COLO829 (cell line): ENCODE measurements at regions not wholly inside any gene's neighbourhood (a gene's known extent, or its start where the extent isn't known, plus 50 kb on each side); places are given as distances from the start of the nearest gene placed in this dataset.

Experiments used
- DNase-seq: peaks from one replicate; pipeline ENCODE4 v3.0.0; 2012; ENCODE audit warnings: low spot score

DNA sequence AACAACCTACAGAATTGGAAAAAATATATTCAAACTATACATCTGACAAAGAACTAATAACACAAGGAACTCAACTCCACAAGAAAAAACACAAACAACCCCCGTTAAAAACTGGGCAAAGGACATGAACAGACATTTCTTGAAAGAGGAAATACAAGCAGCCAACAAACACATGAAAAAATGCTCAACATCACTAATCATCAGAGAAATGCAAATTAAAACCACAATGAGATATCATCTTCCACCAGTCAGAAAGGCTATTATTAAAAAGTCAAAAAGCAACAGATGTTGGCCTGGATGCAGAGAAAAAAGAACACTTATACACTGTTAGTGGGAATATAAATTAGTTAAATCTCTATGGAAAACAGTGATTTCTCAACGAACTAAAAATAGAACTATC, 82.6 kb upstream of the CCDC91 start:
- DNase-seq: no peak

DNA sequence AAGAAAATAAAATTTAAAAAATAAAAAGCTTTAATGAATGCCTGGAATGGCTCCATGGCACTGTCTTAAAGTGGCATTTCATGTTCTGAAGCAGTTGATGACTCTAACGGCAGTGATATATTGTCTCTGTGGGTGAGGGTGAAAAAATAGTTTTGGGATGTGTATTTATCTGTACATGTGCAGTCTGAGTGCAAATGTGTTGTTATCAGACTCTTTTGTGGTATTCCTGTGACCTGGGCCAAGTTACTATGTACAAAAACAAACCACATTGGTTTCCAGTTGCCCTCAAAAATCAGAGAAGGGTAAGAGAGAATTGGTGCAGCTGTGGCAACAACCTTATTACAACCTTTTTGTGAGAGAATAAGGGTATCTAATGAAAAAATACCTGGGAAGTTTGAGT, 81.7 kb upstream of the CCDC91 start:
- no peak for DNase-seq

DNA sequence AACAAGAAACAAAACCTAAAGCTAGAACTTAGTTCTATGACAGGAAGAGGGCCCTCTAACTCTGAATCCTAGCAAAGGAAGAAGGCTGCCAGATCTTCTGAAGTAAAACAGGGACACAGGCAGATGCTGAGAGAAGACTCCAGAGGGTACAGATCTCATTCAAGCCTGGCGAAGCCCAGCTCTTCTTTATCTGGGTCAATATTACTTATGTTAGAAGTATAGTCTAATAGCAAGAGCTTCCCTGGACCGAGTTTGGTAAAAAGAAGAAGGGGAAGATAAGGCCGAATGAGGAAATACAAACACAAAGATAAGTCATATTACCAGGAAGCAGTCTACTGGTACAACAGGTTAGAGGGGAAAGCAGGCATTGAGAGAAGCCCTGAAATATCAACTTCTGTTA, 79.9 kb upstream of the CCDC91 start:
- no peak for DNase-seq

DNA sequence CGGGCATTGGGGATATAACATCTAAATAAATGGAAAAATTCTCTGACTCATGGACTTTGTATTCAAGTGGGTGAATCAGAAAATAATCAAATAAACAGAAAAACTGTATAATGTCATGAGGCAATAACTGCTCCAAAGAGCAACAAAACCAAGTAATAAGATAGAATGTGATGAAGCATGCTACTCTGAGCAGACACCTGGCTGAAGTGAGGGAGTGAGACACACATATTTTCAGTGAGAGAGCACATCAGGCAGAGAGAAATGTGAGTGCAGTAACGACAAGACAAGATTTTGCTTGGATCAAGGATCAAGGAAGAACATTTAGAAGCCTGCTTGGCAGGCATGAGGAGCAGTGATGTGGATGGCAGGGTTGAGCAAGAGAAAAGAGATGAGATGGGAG, 75.8 kb upstream of the CCDC91 start:
- no peak for DNase-seq

DNA sequence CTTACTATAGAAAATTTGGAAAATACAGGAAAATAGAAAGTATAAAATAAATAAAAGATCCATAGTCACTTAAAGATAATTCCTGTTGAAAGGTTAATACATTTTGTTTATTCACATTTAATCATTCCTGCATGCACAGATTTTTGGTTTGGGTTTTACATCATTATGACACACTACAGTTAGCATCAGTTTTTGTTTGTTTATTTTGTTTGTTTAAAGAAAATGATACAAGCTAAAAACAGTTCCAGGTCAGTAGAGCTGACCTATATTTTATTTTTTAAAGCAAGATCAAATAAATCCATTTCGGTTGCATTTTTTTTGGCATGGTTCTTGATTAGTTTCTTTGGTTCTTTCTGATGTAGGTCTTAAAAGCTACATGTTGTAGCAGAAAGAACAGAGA, 68.8 kb upstream of the CCDC91 start:
- no peak for DNase-seq

DNA sequence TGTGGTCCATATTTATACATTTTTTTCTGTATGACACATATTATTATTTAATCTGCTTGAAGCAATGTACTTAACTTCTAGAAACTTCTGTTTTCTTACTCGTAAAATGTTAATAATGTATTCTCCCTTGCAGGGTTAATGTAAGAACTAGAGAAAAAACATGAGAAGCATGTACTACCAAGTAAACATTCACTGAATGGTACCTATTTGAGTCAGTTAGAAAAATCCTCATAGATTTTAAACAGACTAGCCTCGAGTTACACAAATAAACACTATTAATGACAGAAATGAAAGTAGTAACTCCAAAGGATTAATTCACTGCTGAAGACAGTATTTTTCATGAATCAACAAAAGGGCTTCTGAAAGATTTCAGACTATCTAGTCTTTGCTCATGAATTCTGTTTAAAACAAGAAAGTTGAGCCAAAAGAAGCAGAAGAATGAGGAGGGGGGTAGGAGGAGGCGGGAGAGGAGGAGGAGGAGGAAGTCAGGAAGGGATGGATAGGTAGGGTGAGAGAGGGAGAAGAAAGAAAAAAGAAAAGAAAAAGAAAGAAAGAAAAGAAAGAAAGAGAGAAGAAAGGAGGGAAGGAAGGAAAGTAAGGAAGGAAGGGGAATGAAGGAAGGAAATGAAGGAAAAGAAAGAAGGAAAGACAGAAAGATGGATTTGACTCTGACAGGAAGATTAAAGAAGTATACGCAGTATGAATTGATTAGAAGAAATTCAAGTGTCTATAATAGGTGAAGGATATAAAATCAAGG, 68.2 kb upstream of the CCDC91 start:
- DNase-seq: no peak

DNA sequence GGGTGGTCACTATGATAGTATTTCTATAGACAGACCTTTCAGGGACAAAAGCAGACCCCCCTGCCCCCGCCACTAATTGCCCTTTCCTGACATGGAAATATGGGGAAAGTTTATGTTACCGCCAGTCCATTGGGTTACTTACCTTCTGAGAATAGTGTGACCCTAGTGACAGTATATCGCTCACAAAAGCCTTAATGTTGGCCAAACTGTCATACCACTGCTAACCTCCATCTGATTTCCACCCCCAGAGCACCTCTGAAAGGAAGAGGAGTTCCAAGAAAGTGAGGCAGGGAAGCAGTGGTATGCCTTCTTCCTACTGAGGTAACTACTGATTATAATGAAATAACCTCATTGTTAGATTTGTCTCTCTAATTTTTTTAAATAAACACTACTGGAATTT, 67.5 kb upstream of the CCDC91 start:
- DNase-seq: no peak

DNA sequence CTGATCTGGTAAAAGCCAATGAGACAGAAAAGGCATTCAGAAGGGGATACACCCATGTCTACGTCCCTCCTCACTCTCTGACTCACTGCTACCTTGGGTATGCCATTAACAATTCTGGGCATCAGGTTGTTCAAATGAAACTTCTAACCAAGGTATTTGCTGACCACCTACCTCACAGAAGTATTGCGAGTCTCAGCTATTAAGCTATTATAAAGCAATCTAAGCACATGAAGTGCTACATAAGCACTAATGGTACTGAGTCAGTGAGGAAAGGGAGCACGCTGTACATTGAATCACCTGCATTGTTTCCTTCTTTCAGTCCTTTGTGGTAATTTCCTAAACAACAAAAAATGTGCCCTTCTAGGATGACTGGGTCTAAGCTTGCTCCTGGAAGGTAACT, 62.8 kb upstream of the CCDC91 start:
- no peak for DNase-seq

DNA sequence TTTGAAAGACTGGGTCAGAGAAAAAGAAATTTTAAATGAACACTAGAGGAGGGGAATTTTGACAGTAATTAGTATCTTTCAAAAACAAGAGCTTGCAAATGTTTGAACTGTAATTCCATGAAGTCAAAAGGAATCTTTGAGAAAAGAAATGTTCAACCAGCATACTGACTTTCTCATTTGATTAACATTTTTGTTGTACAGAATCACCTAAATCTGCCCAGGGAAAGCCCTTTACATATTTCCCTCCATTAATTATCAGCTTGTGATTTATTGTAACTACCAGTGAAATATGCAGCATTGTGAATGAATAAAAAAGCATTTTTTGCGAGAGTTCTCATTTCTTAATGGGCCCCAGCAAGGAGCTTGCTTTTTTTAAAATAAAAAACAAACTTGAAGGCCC, 61.2 kb upstream of the CCDC91 start:
- no peak for DNase-seq

DNA sequence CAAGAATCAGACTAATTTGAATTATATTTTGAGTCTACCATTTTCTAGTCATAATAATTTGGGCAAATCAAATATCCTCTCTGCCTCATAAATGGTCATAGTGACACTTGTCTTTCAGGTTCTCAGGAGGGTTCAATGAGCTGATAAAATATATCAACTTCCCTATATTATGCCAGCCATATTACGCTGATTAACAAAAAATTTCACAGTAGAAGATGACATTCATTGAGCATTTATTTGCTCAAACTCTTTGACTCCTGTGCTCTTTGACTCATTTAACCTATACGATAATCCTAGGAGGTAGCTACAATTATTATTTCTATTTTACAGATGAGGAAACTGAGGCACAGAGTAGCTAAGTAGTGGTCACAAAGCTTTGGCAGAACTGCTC, 60.0 kb upstream of the CCDC91 start:
- no peak for DNase-seq

DNA sequence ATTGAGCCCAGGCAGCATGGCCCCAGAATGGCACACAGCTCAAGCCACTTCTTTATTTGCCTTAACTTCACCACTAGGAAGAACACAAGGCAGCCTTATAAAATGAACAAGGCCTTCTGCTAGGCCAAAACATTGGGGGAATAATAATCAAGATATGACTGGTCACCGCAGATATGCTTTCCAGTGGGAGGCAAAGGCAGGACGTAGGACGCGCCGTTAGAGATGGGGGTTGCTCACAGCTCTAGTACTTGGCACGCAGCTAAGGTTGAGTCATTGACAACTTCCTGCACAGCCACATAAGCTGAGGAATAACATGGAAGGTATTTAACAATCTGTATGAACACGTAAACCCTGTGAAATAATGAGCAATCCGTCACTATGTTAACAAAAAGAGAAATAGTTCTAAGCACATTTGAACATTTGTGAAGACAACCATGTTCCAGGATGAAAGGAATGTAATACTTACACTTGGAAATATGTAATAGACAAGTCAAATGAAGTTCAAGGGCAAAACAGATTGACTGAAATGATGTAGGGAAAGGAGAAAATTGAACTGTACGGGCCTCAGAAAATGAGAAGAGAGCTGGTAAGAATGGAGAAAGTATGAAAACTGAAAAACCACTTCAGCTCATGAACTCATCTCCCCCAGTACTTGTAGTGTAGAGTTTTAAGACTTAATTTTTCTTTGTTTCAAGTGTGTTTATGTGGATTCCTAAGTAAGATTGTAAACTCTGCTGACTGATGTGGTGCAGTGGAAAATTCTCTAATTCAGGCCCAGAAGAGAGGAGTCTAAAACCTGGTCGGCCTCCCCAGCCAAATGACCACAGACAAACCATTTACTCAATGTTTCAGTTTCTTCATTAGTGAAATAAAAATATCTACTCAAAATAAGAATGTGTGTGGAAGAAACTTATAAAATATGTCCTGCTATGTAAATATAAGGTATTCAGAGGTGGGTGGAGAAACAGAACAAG, 59.3 kb upstream of the CCDC91 start:
- peak; percentile 3 for DNase-seq

DNA sequence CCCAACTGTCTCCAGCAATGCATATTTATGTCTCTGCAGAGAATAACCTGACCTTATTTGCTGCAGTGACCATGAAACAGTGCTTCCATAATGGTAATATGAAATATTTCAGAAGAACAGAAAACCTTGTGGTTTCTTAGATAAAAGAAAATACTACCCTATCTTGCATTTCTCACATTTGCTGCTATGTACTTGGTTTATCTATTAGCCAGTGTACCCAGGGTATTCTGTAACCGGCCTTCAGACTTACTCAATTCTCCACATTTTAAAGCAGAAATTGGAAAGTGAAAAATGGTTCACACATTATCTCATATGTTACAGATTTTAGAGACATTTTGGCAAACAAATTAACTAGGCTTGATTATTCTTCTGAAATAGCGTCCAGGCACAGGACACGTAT, 57.9 kb upstream of the CCDC91 start:
- DNase-seq: no peak

DNA sequence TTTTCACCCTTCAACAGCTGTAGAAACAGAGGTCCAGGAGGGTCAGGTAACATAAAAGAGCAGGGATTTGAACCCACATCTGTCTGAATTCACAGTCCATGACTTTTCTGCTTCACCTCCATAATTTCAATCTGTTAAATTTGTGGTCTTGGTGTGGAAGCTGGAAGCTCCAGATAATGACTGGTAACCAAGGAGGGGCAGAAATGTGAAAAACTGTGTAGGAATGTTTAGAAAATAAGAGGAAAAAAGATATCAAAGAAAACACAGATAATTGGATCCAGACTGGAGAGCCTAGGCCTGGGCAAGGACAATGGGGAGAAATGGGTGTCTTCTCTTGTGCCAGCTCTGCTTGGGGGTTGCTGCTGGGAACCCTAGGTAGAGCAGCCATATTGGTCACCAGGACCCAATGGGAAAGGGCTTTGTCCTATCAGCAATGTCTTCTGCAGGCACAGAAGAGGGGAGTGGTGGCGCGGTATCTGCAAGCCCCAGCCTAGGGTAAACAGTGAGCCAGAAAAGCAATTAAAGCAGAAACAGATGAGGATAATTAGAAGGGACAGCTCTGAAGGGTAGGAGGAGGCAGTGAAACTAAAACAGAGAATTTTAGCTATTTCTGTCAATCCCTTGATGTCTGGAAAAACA, 54.3 kb upstream of the CCDC91 start:
- no peak for DNase-seq

DNA sequence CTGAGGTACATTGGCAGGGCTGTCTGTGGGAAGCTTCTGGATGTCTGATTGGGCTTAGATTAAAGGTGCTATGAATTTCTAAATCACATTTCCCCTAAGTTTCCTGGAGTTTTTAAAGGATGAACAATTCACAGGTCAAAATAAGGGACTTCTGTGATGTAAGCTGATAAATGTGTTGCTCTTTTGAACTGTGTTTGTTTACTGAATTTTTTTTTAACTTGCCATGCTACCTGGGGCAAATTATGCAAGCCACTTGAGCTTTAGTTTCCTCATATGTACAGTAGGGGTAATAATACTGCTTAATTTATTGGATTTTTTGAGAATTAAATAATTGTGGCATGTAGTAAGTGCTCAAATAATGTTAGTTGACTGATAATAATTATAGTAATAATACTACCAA, 52.8 kb upstream of the CCDC91 start:
- DNase-seq: no peak

DNA sequence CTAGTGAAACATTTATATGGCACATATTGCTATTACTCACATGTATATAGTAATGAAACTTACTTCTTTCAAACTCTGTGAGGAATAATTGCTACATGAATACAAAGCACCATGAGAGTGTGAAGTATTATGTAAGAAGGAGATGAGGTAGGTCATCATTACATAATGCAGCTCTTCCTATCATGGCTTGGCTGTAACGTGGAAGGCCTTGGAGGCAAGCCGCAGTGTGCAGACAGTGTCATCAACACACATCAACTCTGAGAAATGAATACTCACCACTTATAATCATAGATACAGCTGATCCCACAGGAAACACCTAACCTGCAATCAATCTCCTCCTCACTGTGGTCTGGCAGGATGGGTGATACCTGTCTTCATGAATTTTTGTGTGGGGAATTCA, 49.9 kb upstream of the CCDC91 start:
- DNase-seq: no peak
